SU-DHL-6 (cell line): ENCODE measurements at regions not wholly inside any gene's neighbourhood (a gene's known extent, or its start where the extent isn't known, plus 50 kb on each side); places are given as distances from the start of the nearest gene placed in this dataset.

Experiments used
- EZH2phosphoT487 ChIP-seq: fragments of 200-600 bp; sonication (generic), shearing (Covaris generic); conservative IDR thresholded peaks from 2 replicates; pipeline ENCODE4 v1.6.1; 2018; ENCODE audit warnings: mild to moderate bottlenecking, antibody characterized with exemption, low read length, moderate library complexity, mixed read lengths
- TF ChIP-seq, protein P1 (sequence below): fragments of 200-600 bp; sonication (generic); IDR thresholded peaks from one replicate; pipeline ENCODE4 v1.5.1; 2017; ENCODE audit warnings: antibody characterized with exemption, mild to moderate bottlenecking, low read length, moderate library complexity; ENCODE audit not compliant: insufficient read depth, poor library complexity, severe bottlenecking

DNA sequence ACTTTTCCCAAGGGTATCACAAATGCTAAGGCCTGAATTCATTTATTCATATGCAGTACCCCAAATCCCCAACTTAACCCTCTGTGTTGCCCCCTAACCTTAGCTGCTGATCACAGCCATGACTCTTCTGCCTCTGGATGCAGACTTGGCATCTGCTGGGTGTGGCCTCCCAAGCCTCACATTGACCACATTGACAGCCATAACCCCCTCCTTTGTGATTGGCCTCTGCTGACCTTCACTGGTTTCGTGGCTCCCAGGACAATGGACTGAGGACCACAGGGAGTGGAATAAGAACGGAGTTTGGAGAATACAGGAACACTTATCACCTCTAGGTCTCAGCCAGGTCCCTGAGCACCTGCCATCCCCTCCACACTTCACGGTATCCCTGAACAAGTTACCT, 123.6 kb upstream of the CPEB2 start:
- TF ChIP-seq, protein P1, sequence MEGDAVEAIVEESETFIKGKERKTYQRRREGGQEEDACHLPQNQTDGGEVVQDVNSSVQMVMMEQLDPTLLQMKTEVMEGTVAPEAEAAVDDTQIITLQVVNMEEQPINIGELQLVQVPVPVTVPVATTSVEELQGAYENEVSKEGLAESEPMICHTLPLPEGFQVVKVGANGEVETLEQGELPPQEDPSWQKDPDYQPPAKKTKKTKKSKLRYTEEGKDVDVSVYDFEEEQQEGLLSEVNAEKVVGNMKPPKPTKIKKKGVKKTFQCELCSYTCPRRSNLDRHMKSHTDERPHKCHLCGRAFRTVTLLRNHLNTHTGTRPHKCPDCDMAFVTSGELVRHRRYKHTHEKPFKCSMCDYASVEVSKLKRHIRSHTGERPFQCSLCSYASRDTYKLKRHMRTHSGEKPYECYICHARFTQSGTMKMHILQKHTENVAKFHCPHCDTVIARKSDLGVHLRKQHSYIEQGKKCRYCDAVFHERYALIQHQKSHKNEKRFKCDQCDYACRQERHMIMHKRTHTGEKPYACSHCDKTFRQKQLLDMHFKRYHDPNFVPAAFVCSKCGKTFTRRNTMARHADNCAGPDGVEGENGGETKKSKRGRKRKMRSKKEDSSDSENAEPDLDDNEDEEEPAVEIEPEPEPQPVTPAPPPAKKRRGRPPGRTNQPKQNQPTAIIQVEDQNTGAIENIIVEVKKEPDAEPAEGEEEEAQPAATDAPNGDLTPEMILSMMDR: no peak
- TF ChIP-seq EZH2phosphoT487: no peak
